Caco-2 (cell line): ENCODE measurements at regions not wholly inside any gene's neighbourhood (a gene's known extent, or its start where the extent isn't known, plus 50 kb on each side); places are given as distances from the start of the nearest gene placed in this dataset.
A peak's percentile ranks its signal among the peaks of the same experiment; 100 is the strongest.

ENCODE experiments used
- BruUV-seq: library from RNA; stranded (reverse); fragments of 400-500 nt; replicated peaks from 2 replicates; lab custom pipeline; 2021; lab: Mats Ljungman, UMichigan
- CTCF ChIA-PET: fragments of 300-600 bp; sonication (Branson Sonifier 250); formaldehyde crosslinking; loops from one replicate; lab custom pipeline; 2022; ENCODE audit warnings: antibody characterized with exemption; lab: Charles Lee
- POLR2A ChIA-PET: fragments of 300-600 bp; sonication (Branson Sonifier 250); formaldehyde crosslinking; loops from one replicate; lab custom pipeline; 2022; ENCODE audit warnings: antibody characterized with exemption; lab: Charles Lee
- DNase-seq, 2 experiments: peaks; one replicate each; pipeline versions ENCODE4 v3.0.0 to v3.0.0-alpha.2; 2020 to 2022
- H3K27me3 ChIP-seq: replicated peaks from 2 replicates; pipeline ENCODE4 v1.6.0; 2011; ENCODE audit warnings: low read length; ENCODE audit not compliant: control insufficient read depth, insufficient read depth
- H3K36me3 ChIP-seq: 2 replicates; pipeline ENCODE4 v1.5.1; 2011; ENCODE audit warnings: low read length; ENCODE audit not compliant: control insufficient read depth, insufficient read depth
- H3K4me1 ChIP-seq: fragments of 250-450 bp; sonication (Bioruptor Pico); 2 replicates; pipeline ENCODE4 v1.5.1; 2020; ENCODE audit warnings: mild to moderate bottlenecking
- H3K4me3 ChIP-seq: 2 replicates; pipeline ENCODE4 v1.5.1; 2011; ENCODE audit warnings: low read depth, mild to moderate bottlenecking, control low read depth, low read length
- H3K9me3 ChIP-seq: fragments of 250-450 bp; sonication (Bioruptor Pico); 2 replicates; pipeline ENCODE4 v1.5.1; 2020; ENCODE audit warnings: mild to moderate bottlenecking, moderate library complexity
- H3K27ac Mint-ChIP-seq: one replicate; pipeline ENCODE4 v1.8.0; 2022; ENCODE audit warnings: mixed read lengths; ENCODE audit not compliant: unreplicated experiment
- H3K27me3 Mint-ChIP-seq: one replicate; pipeline ENCODE4 v1.8.0; 2022; ENCODE audit warnings: mixed read lengths; ENCODE audit not compliant: insufficient read depth, unreplicated experiment
- H3K36me3 Mint-ChIP-seq: one replicate; pipeline ENCODE4 v1.8.0; 2022; ENCODE audit warnings: mild to moderate bottlenecking, mixed read lengths; ENCODE audit not compliant: insufficient read depth, unreplicated experiment
- H3K4me1 Mint-ChIP-seq: one replicate; pipeline ENCODE4 v1.8.0; 2022; ENCODE audit warnings: low read depth, mixed read lengths; ENCODE audit not compliant: unreplicated experiment
- H3K4me3 Mint-ChIP-seq: one replicate; pipeline ENCODE4 v1.8.0; 2022; ENCODE audit warnings: mild to moderate bottlenecking, moderate library complexity, mixed read lengths; ENCODE audit not compliant: unreplicated experiment
- H3K9me3 Mint-ChIP-seq: one replicate; pipeline ENCODE4 v1.8.0; 2022; ENCODE audit warnings: mixed read lengths; ENCODE audit not compliant: unreplicated experiment
- CTCF ChIP-seq, 2 experiments: fragments of 200-600 bp in 1 of 2; IDR thresholded peaks; 1 replicate in 1 of 2; 2 replicates in 1 of 2; pipeline versions ENCODE4 v1.5.1 to v1.8.0; 2011 to 2022; ENCODE audit warnings: antibody characterized with exemption in 1 of 2, control low read depth in 1 of 2, inconsistent platforms in 1 of 2, low read depth in 1 of 2, low read length in 1 of 2, mild to moderate bottlenecking in 1 of 2, moderate library complexity in 1 of 2; ENCODE audit not compliant: insufficient read depth in 1 of 2, severe bottlenecking in 1 of 2, unreplicated experiment in 1 of 2
- intact Hi-C: fragments of 100-400 bp; cut with micrococcal nuclease; formaldehyde crosslinking; loops from one replicate; pipeline ENCODE4 v1.10.0; 2022; ENCODE audit not compliant: unreplicated experiment

- Mint-ChIP-seq H3K36me3 (peaks cover 7% of the 10 kb centered on the region), H3K4me3 (no peak overlapping the region), H3K27me3 (no peaks in the 10 kb centered on the region), H3K4me1 (peaks cover 7% of the 10 kb centered on the region), H3K27ac (peak overlapping the region; percentile 6), H3K9me3 (no peaks in the 10 kb centered on the region)
- intact Hi-C loops = no loop called here
- no peak for TF ChIP-seq CTCF (IDR thresholded peaks at IDR 0.05; ENCODE audit: insufficient read depth in 1 of 2, low read depth in 1 of 2, low read length in 1 of 2, severe bottlenecking in 1 of 2, unreplicated experiment in 1 of 2)
- ChIA-PET POLR2A (no interaction called here), CTCF (interaction anchor here (0.6 kb wide), 1 partner anchor 123 kb away, joined by 3 read pairs; no protein-coding TSS in a partner anchor)
- no peak overlapping the region for H3K4me3 ChIP-seq
- no peak for DNase-seq
- no peaks in the 10 kb centered on the region for H3K36me3 ChIP-seq
- no peaks in the 10 kb centered on the region for H3K9me3 ChIP-seq
- peaks cover 8% of the 10 kb centered on the region for H3K4me1 ChIP-seq
- H3K27me3 ChIP-seq = no peaks in the 10 kb centered on the region
- no TSS peak for BruUV-seq
These were observed 389.1 kb downstream of the GRIN2B start for GRCh38 chr12:13592063-13592942.

GRCh38 chr12:13591488-13591887 lies 389.9 kb downstream of the GRIN2B start:
- intact Hi-C loops = no loop called here
- no peaks in the 10 kb centered on the region for H3K36me3 ChIP-seq
- H3K27me3 ChIP-seq = no peaks in the 10 kb centered on the region
- Mint-ChIP-seq H3K36me3 (peaks cover 7% of the 10 kb centered on the region), H3K9me3 (no peaks in the 10 kb centered on the region), H3K4me1 (peaks cover 7% of the 10 kb centered on the region), H3K27ac (no peak overlapping the region), H3K27me3 (no peaks in the 10 kb centered on the region), H3K4me3 (no peak overlapping the region)
- DNase-seq = no peak
- no TSS peak for BruUV-seq
- H3K4me3 ChIP-seq = no peak overlapping the region
- POLR2A ChIA-PET = no interaction called here
- CTCF ChIA-PET = interaction anchor here (0.6 kb wide), 1 partner anchor 122 kb away, joined by 3 read pairs; no protein-coding TSS in a partner anchor
- no peak for TF ChIP-seq CTCF (IDR thresholded peaks at IDR 0.05; ENCODE audit: insufficient read depth in 1 of 2, low read depth in 1 of 2, low read length in 1 of 2, severe bottlenecking in 1 of 2, unreplicated experiment in 1 of 2)
- no peaks in the 10 kb centered on the region for H3K9me3 ChIP-seq
- H3K4me1 ChIP-seq = peaks cover 8% of the 10 kb centered on the region

GRCh38 chr12:13591059-13591458 lies 390.3 kb downstream of the GRIN2B start:
- H3K4me1 Mint-ChIP-seq = peaks cover 7% of the 10 kb centered on the region
- H3K27ac Mint-ChIP-seq = no peak overlapping the region
- H3K27me3 Mint-ChIP-seq = no peaks in the 10 kb centered on the region
- Histone ChIP-seq H3K9me3 (no peaks in the 10 kb centered on the region), H3K4me1 (peaks cover 8% of the 10 kb centered on the region), H3K27me3 (no peaks in the 10 kb centered on the region), H3K36me3 (no peaks in the 10 kb centered on the region), H3K4me3 (no peak overlapping the region)
- peaks cover 7% of the 10 kb centered on the region for H3K36me3 Mint-ChIP-seq
- POLR2A ChIA-PET = no interaction called here
- CTCF ChIA-PET = no interaction called here
- no peak for DNase-seq
- no peaks in the 10 kb centered on the region for H3K9me3 Mint-ChIP-seq
- intact Hi-C loops = no loop called here
- no peak overlapping the region for H3K4me3 Mint-ChIP-seq
- BruUV-seq = no TSS peak
- no peak for TF ChIP-seq CTCF (IDR thresholded peaks at IDR 0.05; ENCODE audit: insufficient read depth in 1 of 2, low read depth in 1 of 2, low read length in 1 of 2, severe bottlenecking in 1 of 2, unreplicated experiment in 1 of 2)
